SK-N-SH (cell line): ENCODE measurements at regions not wholly inside any gene's neighbourhood (a gene's known extent, or its start where the extent isn't known, plus 50 kb on each side); places are given as distances from the start of the nearest gene placed in this dataset.

Experiments
- CTCF ChIA-PET: fragments of 300-600, 350-600 bp; formaldehyde crosslinking; extraction: SDS; loops from one replicate; lab custom pipeline; 2021; lab: Yijun Ruan, JAX
- POLR2A ChIA-PET: fragments of 350-600 bp; sonication (Branson Sonifier 250); formaldehyde crosslinking; extraction: SDS; loops from one replicate; lab custom pipeline; 2020; ENCODE audit warnings: antibody characterized with exemption, inconsistent platforms; lab: Yijun Ruan, JAX
- DNase-seq: peaks from one replicate; pipeline ENCODE4 v3.0.0; 2012
- H2AFZ ChIP-seq: fragments of 200-600 bp; sonication (generic); 2 replicates; pipeline ENCODE4 v1.8.1; 2016; ENCODE audit warnings: antibody characterized with exemption, mild to moderate bottlenecking, low read depth
- H3F3A ChIP-seq: fragments of 200-600 bp; sonication (generic); replicated peaks from 2 replicates; pipeline ENCODE3; 2016; ENCODE audit warnings: antibody characterized with exemption, mild to moderate bottlenecking; ENCODE audit not compliant: insufficient read depth
- H3K27ac ChIP-seq, 2 experiments: fragments of 200-500 bp in 1 of 2; fragments of 200-600 bp in 1 of 2; sonication (Bioruptor generic) in 1 of 2; sonication (generic), shearing (Covaris generic) in 1 of 2; 2 replicates each; pipeline versions ENCODE4 v1.5.1 to v1.6.1; 2014 to 2016; ENCODE audit warnings: low read depth in 2 of 2, inconsistent platforms in 1 of 2, low read length in 1 of 2, mild to moderate bottlenecking in 1 of 2, mixed read lengths in 1 of 2
- H3K27me3 ChIP-seq: fragments of 200-600 bp; sonication (generic), shearing (Covaris generic); 2 replicates; pipeline ENCODE4 v1.6.1; 2016; ENCODE audit warnings: mixed run types; ENCODE audit not compliant: insufficient read depth
- H3K36me3 ChIP-seq, 2 experiments: fragments of 200-500 bp in 1 of 2; fragments of 200-600 bp in 1 of 2; sonication (Bioruptor generic) in 1 of 2; sonication (generic) in 1 of 2; replicated peaks in 1 of 2; 2 replicates each; pipeline versions ENCODE3 to v1.5.1; 2014 to 2016; ENCODE audit warnings: low read length in 1 of 2, mild to moderate bottlenecking in 1 of 2; ENCODE audit not compliant: insufficient read depth in 2 of 2, control insufficient read depth in 1 of 2
- H3K4me1 ChIP-seq, 2 experiments: fragments of 200-500 bp in 1 of 2; fragments of 200-600 bp in 1 of 2; sonication (Bioruptor generic) in 1 of 2; sonication (generic), shearing (Covaris generic) in 1 of 2; 2 replicates each; pipeline versions ENCODE4 v1.5.1 to v1.6.1; 2014 to 2016; ENCODE audit warnings: low read depth in 1 of 2, low read length in 1 of 2, mixed run types in 1 of 2; ENCODE audit not compliant: insufficient read depth in 2 of 2, control insufficient read depth in 1 of 2
- H3K4me2 ChIP-seq: fragments of 200-600 bp; sonication (generic), shearing (Covaris generic); 2 replicates; pipeline ENCODE4 v1.6.1; 2017; ENCODE audit warnings: mixed run types
- H3K4me3 ChIP-seq, 2 experiments: fragments of 200-500 bp in 1 of 2; fragments of 200-600 bp in 1 of 2; sonication (Bioruptor generic) in 1 of 2; sonication (generic), shearing (Covaris generic) in 1 of 2; 2 replicates each; pipeline versions ENCODE4 v1.5.1 to v1.8.1; 2014 to 2016; ENCODE audit warnings: low read depth in 2 of 2, inconsistent platforms in 1 of 2, low read length in 1 of 2, mild to moderate bottlenecking in 1 of 2, mixed read lengths in 1 of 2, moderate library complexity in 1 of 2
- H3K79me2 ChIP-seq: fragments of 200-600 bp; sonication (generic); 2 replicates; pipeline ENCODE4 v1.8.1; 2017; ENCODE audit warnings: mild to moderate bottlenecking; ENCODE audit not compliant: insufficient read depth
- H3K9ac ChIP-seq: fragments of 200-600 bp; sonication (generic); 2 replicates; pipeline ENCODE4 v1.6.1; 2017; ENCODE audit warnings: mixed run types
- H3K9me2 ChIP-seq: fragments of 200-600 bp; sonication (generic); 2 replicates; pipeline ENCODE4 v1.6.1; 2017; ENCODE audit warnings: mixed run types
- H3K9me3 ChIP-seq: fragments of 200-600 bp; sonication (generic); 2 replicates; pipeline ENCODE4 v1.6.1; 2017; ENCODE audit warnings: mixed run types, mild to moderate bottlenecking, moderate library complexity
- H4K20me1 ChIP-seq: fragments of 200-600 bp; sonication (generic); 2 replicates; pipeline ENCODE4 v1.6.1; 2017; ENCODE audit warnings: mild to moderate bottlenecking, mixed run types; ENCODE audit not compliant: insufficient read depth
- CTCF ChIP-seq: fragments of 200-600 bp; sonication (generic); IDR thresholded peaks from 2 replicates; pipeline ENCODE4 v1.6.1; 2017; ENCODE audit warnings: antibody characterized with exemption, mild to moderate bottlenecking, moderate library complexity
- EP300 ChIP-seq, 2 experiments: IDR thresholded peaks; 2 replicates each; pipeline versions ENCODE4 v1.4.0 to v1.6.1; 2012; ENCODE audit warnings: borderline replicate concordance in 1 of 2, low read depth in 1 of 2, low read length in 1 of 2
- EZH2phosphoT487 ChIP-seq: fragments of 200-600 bp; sonication (generic); IDR thresholded peaks from 2 replicates; pipeline ENCODE4 v1.6.1; 2017; ENCODE audit warnings: low read depth, mixed run types, mild to moderate bottlenecking, antibody characterized with exemption, moderate library complexity, borderline replicate concordance
- FOXJ3 ChIP-seq: sonication (generic); formaldehyde crosslinking; IDR thresholded peaks from 2 replicates; pipeline ENCODE4 v1.5.1; 2020; ENCODE audit warnings: mild to moderate bottlenecking, missing genetic modification reagents
- FOXM1 ChIP-seq: IDR thresholded peaks from 2 replicates; pipeline ENCODE4 v1.4.0; 2012; ENCODE audit warnings: low read depth, mild to moderate bottlenecking
- IRF3 ChIP-seq: fragments of 150-350 bp; IDR thresholded peaks from 2 replicates; pipeline ENCODE4 v1.6.1; 2016; ENCODE audit warnings: mild to moderate bottlenecking, low read depth, low read length
- JUND ChIP-seq: IDR thresholded peaks from 2 replicates; pipeline ENCODE4 v1.4.0; 2012
- MEF2A ChIP-seq: IDR thresholded peaks from 2 replicates; pipeline ENCODE4 v1.4.0; 2012; ENCODE audit warnings: low read depth, borderline replicate concordance
- NFIC ChIP-seq: IDR thresholded peaks from 2 replicates; pipeline ENCODE4 v1.4.0; 2012; ENCODE audit warnings: borderline replicate concordance
- NRF1 ChIP-seq: IDR thresholded peaks from 2 replicates; pipeline ENCODE4 v1.6.1; 2012; ENCODE audit warnings: low read depth, mild to moderate bottlenecking, low read length
- PBX3 ChIP-seq: IDR thresholded peaks from 2 replicates; pipeline ENCODE4; 2012
- POLR2AphosphoS5 ChIP-seq: IDR thresholded peaks from 2 replicates; pipeline ENCODE4 v1.6.1; 2012; ENCODE audit warnings: low read depth, low read length
- RAD21 ChIP-seq: IDR thresholded peaks from 2 replicates; pipeline ENCODE4 v1.6.1; 2012; ENCODE audit warnings: mild to moderate bottlenecking, low read length
- RCOR1 ChIP-seq: fragments of 150-350 bp; IDR thresholded peaks from 2 replicates; pipeline ENCODE4 v1.6.1; 2017; ENCODE audit warnings: antibody characterized with exemption, low read length
- REST ChIP-seq: IDR thresholded peaks from 2 replicates; pipeline ENCODE4 v1.6.1; 2012; ENCODE audit warnings: mild to moderate bottlenecking, low read depth, low read length, moderate library complexity
- RXRA ChIP-seq: IDR thresholded peaks from 2 replicates; pipeline ENCODE4 v1.4.0; 2012; ENCODE audit warnings: low read depth, mild to moderate bottlenecking, borderline replicate concordance
- SMC3 ChIP-seq: IDR thresholded peaks from 2 replicates; pipeline ENCODE4 v1.6.1; 2012; ENCODE audit warnings: low read depth, low read length, improper control_type of control experiment
- TCF12 ChIP-seq: IDR thresholded peaks from 2 replicates; pipeline ENCODE4 v1.4.0; 2012
- YY1 ChIP-seq: IDR thresholded peaks from 2 replicates; pipeline ENCODE4 v1.4.0; 2012; ENCODE audit warnings: low read depth, mild to moderate bottlenecking
- WGBS: methylation state at CpG from one replicate; pipeline ENCODE4 v1.1.6; 2017; ENCODE audit warnings: low lambda C conversion rate; 5-methylcytosine and 5-hydroxymethylcytosine counted together
- TF ChIP-seq, protein P1 (sequence below): IDR thresholded peaks from 2 replicates; pipeline ENCODE4 v1.4.0; 2012; ENCODE audit warnings: low read depth, borderline replicate concordance
- TF ChIP-seq, protein P2 (sequence below): fragments of 150-350 bp; IDR thresholded peaks from 2 replicates; pipeline ENCODE4 v1.6.1; 2017; ENCODE audit warnings: antibody characterized with exemption, low read length, low read depth, borderline replicate concordance

- H3K27me3 ChIP-seq, result no peaks in the 10 kb centered on the region
- H3F3A ChIP-seq, result no peaks in the 10 kb centered on the region
- H4K20me1 ChIP-seq, result no peaks in the 10 kb centered on the region
- no peaks in the 10 kb centered on the region for H3K9me3 ChIP-seq
- no peak overlapping the region for H3K4me2 ChIP-seq
- DNase-seq, result no peak
- ChIA-PET CTCF (interaction anchor here (0.9 to 1.3 kb wide), 3 partner anchors 11 to 120 kb away, joined by 3 to 4 read pairs (median 3); partner anchors contain the start of gene RHOU), POLR2A (no interaction called here)
- no peaks in the 10 kb centered on the region for H3K4me1 ChIP-seq
- H3K9ac ChIP-seq, result no peak overlapping the region
- TF ChIP-seq, protein P1, sequence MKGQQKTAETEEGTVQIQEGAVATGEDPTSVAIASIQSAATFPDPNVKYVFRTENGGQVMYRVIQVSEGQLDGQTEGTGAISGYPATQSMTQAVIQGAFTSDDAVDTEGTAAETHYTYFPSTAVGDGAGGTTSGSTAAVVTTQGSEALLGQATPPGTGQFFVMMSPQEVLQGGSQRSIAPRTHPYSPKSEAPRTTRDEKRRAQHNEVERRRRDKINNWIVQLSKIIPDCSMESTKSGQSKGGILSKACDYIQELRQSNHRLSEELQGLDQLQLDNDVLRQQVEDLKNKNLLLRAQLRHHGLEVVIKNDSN, result no peak
- TF ChIP-seq NRF1, result no peak
- no peak for TF ChIP-seq SMC3
- no peak for TF ChIP-seq CTCF
- no peak for TF ChIP-seq EP300 (IDR thresholded peaks at IDR 0.05; ENCODE audit: borderline replicate concordance in 1 of 2, low read depth in 1 of 2, low read length in 1 of 2)
- TF ChIP-seq TCF12, result no peak
- no peak for TF ChIP-seq RCOR1
- TF ChIP-seq NFIC, result no peak
- TF ChIP-seq, protein P2, sequence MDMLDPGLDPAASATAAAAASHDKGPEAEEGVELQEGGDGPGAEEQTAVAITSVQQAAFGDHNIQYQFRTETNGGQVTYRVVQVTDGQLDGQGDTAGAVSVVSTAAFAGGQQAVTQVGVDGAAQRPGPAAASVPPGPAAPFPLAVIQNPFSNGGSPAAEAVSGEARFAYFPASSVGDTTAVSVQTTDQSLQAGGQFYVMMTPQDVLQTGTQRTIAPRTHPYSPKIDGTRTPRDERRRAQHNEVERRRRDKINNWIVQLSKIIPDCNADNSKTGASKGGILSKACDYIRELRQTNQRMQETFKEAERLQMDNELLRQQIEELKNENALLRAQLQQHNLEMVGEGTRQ, result no peak
- no peak for TF ChIP-seq FOXM1
- no peak for TF ChIP-seq FOXJ3 (CRISPR knock-in tag)
- no peak for TF ChIP-seq YY1
- TF ChIP-seq EZH2phosphoT487, result no peak
- no peak for TF ChIP-seq MEF2A
- TF ChIP-seq RAD21, result no peak
- no peak for TF ChIP-seq JUND
- H3K79me2 ChIP-seq, result no peaks in the 10 kb centered on the region
- no peak overlapping the region for H2AFZ ChIP-seq
- no peak overlapping the region for H3K27ac ChIP-seq
- H3K4me3 ChIP-seq, result no peak overlapping the region
- H3K9me2 ChIP-seq, result no peaks in the 10 kb centered on the region
- H3K36me3 ChIP-seq, result no peaks in the 10 kb centered on the region
- WGBS, result 92% methylated on average over 3 of the region's 3 CpGs
Measured at GRCh38 chr1:228854907-228855306, 119.6 kb downstream of the RHOU start.

DNA sequence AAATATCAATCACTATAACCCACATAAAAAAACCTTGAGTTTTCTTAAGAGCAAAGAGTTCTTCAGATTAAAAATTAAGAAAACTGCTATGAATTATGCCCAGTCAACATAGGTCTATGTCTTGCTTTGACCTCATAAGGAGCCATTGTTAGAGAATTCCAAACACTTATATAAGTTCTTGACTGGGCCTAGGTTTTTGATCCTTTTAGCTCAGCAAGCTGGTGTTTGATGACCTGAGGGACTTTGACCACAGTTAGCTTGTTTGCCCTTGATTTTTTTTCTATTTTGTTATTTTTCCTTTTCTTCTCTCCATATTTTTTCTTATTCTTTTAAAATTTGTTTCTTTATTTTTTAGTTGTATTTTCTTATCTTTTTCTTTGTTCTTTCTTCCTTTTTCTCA is 122.3 kb downstream of the RHOU start:
- no peaks in the 10 kb centered on the region for H3K27me3 ChIP-seq
- no peaks in the 10 kb centered on the region for H3K9me3 ChIP-seq
- ChIA-PET CTCF (interaction anchor here (2.0 kb wide), 1 partner anchor 122 kb away, joined by 8 read pairs; the partner anchor contains the start of gene RHOU), POLR2A (interaction anchor here (0.6 kb wide), 1 partner anchor 38 kb away, joined by 4 read pairs; no protein-coding TSS in a partner anchor)
- no peaks in the 10 kb centered on the region for H3K36me3 ChIP-seq
- H3K4me3 ChIP-seq, result no peak overlapping the region
- H2AFZ ChIP-seq, result no peak overlapping the region
- H4K20me1 ChIP-seq, result no peaks in the 10 kb centered on the region
- no peak overlapping the region for H3K9ac ChIP-seq
- peaks cover 13 to 19% of the 10 kb centered on the region in 2 experiments; a peak in 3 of 4 replicates for H3K4me1 ChIP-seq
- no peaks in the 10 kb centered on the region for H3K9me2 ChIP-seq
- no peak overlapping the region for H3K27ac ChIP-seq
- DNase-seq, result no peak
- no peaks in the 10 kb centered on the region for H3K79me2 ChIP-seq
- H3K4me2 ChIP-seq, result no peak overlapping the region
- peaks cover 6% of the 10 kb centered on the region for H3F3A ChIP-seq
- TF ChIP-seq IRF3 (no peak), JUND (no peak), PBX3 (no peak), RAD21 (no peak), REST (no peak), RXRA (no peak), POLR2AphosphoS5 (no peak)
